ENCODE measurements at regions not wholly inside any gene's neighbourhood (a gene's known extent, or its start where the extent isn't known, plus 50 kb on each side); places are given as distances from the start of the nearest gene placed in this dataset.

DNA sequence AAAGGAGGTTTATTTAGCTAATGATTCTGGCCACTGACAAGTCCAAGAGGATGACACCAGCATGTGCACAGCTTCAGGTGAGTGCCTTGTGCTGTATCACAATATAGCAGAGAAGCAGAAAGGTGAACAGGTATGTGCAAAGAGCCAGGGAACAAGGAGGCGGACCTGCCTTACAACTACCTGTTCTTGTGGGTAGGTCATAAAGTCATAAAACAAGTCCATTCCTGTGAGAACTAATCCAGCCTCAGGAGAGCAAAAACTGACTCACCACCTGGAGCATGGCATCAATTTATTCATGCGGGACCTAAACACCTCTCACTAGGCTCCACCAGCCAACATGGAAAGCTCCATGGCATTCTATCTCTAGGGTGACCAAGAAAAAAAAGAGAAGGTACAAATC is 234.2 kb downstream of the ASXL3 start:
- FAIRE-seq (no peak), DNase-seq (ENCODE audit: insufficient read length) (no peak)
- TF ChIP-seq TAF1 (IDR thresholded peaks at IDR 0.05; ENCODE audit: borderline replicate concordance, low read depth, low read length) (no peak), POLR2A (IDR thresholded peaks at IDR 0.05; ENCODE audit: low read depth, low read length) (no peak), POLR2AphosphoS5 (IDR thresholded peaks at IDR 0.05; ENCODE audit: low read depth, low read length) (no peak)

DNA sequence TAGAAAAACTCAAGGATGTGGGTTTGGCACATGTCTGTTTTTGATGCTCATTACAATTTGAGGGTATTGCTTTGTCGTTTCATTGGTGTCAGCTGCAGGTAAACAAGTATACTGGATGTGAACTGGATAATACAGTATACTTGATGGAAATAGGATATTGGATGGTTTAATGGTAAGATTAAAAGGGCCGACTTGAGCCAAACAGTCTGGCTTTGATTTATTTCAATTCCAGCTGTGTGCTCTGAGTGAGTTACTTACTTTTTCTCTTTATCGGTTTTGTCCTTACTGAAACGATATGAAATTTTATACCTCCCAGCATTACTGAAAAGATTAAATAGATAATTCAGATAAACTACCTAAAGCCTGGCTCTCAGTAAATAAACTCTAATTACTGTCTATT is 227.6 kb downstream of the ASXL3 start:
- FAIRE-seq, result no peak
- TF ChIP-seq POLR2A (IDR thresholded peaks at IDR 0.05; ENCODE audit: low read depth, low read length), result no peak
- TF ChIP-seq TAF1 (IDR thresholded peaks at IDR 0.05; ENCODE audit: borderline replicate concordance, low read depth, low read length), result no peak
- TF ChIP-seq POLR2AphosphoS5 (IDR thresholded peaks at IDR 0.05; ENCODE audit: low read depth, low read length), result no peak
- DNase-seq (ENCODE audit: insufficient read length), result no peak

- FAIRE-seq (no peak), DNase-seq (ENCODE audit: insufficient read length) (no peak)
These were observed 226.2 kb downstream of the ASXL3 start for GRCh38 chr18:33804258-33804657.

DNA sequence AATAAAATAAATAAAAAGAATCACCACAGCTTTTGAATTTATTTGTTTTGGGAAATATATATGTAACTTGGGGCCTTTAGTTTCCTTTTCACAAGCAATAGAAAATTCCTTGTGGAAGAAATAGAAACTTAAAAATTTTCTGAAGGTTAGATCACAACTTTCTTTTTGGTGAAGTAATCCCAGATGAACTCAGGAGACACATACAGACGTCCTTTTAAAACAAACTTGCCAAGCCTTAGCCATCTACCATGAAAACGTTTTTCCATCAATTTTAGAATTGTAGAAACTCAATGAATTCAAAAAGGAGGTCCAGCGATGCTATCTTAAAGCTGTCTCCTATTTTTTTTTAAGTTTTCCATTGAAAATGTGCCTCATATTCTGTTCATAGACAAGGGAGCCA is 225.6 kb downstream of the ASXL3 start:
- DNase-seq (ENCODE audit: insufficient read length) (no peak), FAIRE-seq (no peak)
- TF ChIP-seq TAF1 (IDR thresholded peaks at IDR 0.05; ENCODE audit: borderline replicate concordance, low read depth, low read length), result no peak
- TF ChIP-seq POLR2AphosphoS5 (IDR thresholded peaks at IDR 0.05; ENCODE audit: low read depth, low read length), result no peak

More at GRCh38 chr18:33804258-33804657, 226.2 kb downstream of the ASXL3 start:
- no peak for TF ChIP-seq POLR2A (IDR thresholded peaks at IDR 0.05; ENCODE audit: low read depth, low read length)
- no peak for TF ChIP-seq POLR2AphosphoS5 (IDR thresholded peaks at IDR 0.05; ENCODE audit: low read depth, low read length)
- no peak for TF ChIP-seq TAF1 (IDR thresholded peaks at IDR 0.05; ENCODE audit: borderline replicate concordance, low read depth, low read length)

GRCh38 chr18:33802955-33803354 is 224.9 kb downstream of the ASXL3 start:
- FAIRE-seq, result no peak
- DNase-seq (ENCODE audit: insufficient read length), result no peak
- TF ChIP-seq TAF1 (IDR thresholded peaks at IDR 0.05; ENCODE audit: borderline replicate concordance, low read depth, low read length) (no peak), POLR2A (IDR thresholded peaks at IDR 0.05; ENCODE audit: low read depth, low read length) (no peak), POLR2AphosphoS5 (IDR thresholded peaks at IDR 0.05; ENCODE audit: low read depth, low read length) (no peak)
